ENCODE measurements at regions not wholly inside any gene's neighbourhood (a gene's known extent, or its start where the extent isn't known, plus 50 kb on each side); places are given as distances from the start of the nearest gene placed in this dataset.

DNA sequence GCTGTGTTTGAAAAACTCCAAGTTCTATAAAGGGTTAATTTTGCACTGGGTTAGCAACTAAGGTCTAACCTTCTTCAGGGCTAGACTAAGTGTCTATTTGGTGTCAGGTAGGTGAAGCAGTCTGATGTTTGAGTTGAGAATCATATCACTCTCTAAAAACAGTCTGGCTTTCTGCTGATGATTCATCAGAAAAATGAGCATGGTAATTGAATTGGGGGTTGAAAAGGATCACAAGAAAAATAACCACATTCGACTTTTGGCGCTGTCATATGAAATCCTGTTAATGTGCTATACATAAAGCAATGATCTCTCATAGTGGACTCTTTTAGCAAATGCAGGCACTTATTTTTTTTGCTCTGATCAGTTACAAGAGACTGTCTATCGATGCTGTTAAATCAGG lies 242.2 kb upstream of the AZI2 start:
- H2AFZ ChIP-seq (ENCODE audit: control insufficient read depth, low read length), result no peak overlapping the region
- no peak for TF ChIP-seq EZH2 (IDR thresholded peaks at IDR 0.05; ENCODE audit: low read length)
- TF ChIP-seq, protein P1, sequence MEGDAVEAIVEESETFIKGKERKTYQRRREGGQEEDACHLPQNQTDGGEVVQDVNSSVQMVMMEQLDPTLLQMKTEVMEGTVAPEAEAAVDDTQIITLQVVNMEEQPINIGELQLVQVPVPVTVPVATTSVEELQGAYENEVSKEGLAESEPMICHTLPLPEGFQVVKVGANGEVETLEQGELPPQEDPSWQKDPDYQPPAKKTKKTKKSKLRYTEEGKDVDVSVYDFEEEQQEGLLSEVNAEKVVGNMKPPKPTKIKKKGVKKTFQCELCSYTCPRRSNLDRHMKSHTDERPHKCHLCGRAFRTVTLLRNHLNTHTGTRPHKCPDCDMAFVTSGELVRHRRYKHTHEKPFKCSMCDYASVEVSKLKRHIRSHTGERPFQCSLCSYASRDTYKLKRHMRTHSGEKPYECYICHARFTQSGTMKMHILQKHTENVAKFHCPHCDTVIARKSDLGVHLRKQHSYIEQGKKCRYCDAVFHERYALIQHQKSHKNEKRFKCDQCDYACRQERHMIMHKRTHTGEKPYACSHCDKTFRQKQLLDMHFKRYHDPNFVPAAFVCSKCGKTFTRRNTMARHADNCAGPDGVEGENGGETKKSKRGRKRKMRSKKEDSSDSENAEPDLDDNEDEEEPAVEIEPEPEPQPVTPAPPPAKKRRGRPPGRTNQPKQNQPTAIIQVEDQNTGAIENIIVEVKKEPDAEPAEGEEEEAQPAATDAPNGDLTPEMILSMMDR (optimal IDR thresholded peaks at IDR 0.05 in 1 of 3, IDR thresholded peaks at IDR 0.05 in 1 of 3, conservative IDR thresholded peaks at IDR 0.05 in 1 of 3; ENCODE audit: extremely low read depth in 1 of 3, insufficient read depth in 2 of 3, low read length in 3 of 3), result no peak

DNA sequence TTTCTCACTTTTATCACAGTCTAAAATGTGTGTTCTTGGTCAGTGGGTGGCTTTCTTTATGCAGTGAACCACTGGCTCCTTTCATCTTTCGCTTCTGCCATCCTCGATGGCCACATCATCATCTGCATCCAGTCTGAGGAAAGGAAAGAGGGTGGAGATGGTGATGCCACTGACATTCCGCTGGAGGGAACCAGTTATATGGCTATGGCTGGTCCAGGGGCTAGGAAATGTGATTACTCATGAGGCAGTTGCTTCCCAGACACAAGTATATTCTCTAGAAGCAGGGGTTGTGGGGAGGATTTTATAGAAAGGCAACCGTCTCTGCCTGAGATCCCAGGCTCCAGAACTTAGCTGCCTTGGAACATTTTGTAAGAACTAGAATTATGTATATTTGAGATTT lies 246.7 kb upstream of the AZI2 start:
- Histone ChIP-seq H3K9me3 (ENCODE audit: control insufficient read depth, low read depth, low read length) (no peaks in the 10 kb centered on the region), H3K4me2 (ENCODE audit: control insufficient read depth, extremely low read depth, insufficient read depth, low read depth, low read length) (no peak overlapping the region), H3K36me3 (ENCODE audit: control insufficient read depth in 2 of 2, extremely low read depth in 1 of 2, insufficient read depth in 2 of 2, low read length in 2 of 2) (no peaks in the 10 kb centered on the region), H3K27me3 (ENCODE audit: control insufficient read depth, extremely low read depth, insufficient read depth, low read length) (no peaks in the 10 kb centered on the region), H3K27ac (ENCODE audit: control insufficient read depth, insufficient read depth, low read length) (no peak overlapping the region), H3K79me2 (ENCODE audit: control insufficient read depth, insufficient read depth, low read length) (no peaks in the 10 kb centered on the region), H3K9me1 (ENCODE audit: control insufficient read depth, extremely low read depth, insufficient read depth, low read length) (no peaks in the 10 kb centered on the region), H4K20me1 (ENCODE audit: control insufficient read depth, extremely low read depth, insufficient read depth, low read length) (no peaks in the 10 kb centered on the region), H2AFZ (ENCODE audit: control insufficient read depth, low read length) (no peak overlapping the region), H3K4me3 (ENCODE audit: control insufficient read depth in 2 of 3, extremely low read depth in 1 of 3, insufficient read depth in 2 of 3, low read depth in 1 of 3, low read length in 3 of 3) (no peak overlapping the region), H3K4me1 (ENCODE audit: control insufficient read depth, extremely low read depth, insufficient read depth, low read length) (no peaks in the 10 kb centered on the region), H3K9ac (ENCODE audit: control insufficient read depth, extremely low read depth, insufficient read depth, low read length) (no peak overlapping the region)
- DNase-seq (ENCODE audit: low read depth, low spot score), result no peak
- FAIRE-seq, result no peak
- TF ChIP-seq, protein P1 (optimal IDR thresholded peaks at IDR 0.05 in 1 of 3, IDR thresholded peaks at IDR 0.05 in 1 of 3, conservative IDR thresholded peaks at IDR 0.05 in 1 of 3; ENCODE audit: extremely low read depth in 1 of 3, insufficient read depth in 2 of 3, low read length in 3 of 3), result no peak
- TF ChIP-seq EZH2 (IDR thresholded peaks at IDR 0.05; ENCODE audit: low read length), result no peak
- dilution Hi-C loops (cut with MboI; ENCODE audit: extremely low pct_ligation_motif_present, low sequenced_read_pairs), result no loop called here

More for the DNA sequence above, 242.2 kb upstream of the AZI2 start:
- no peaks in the 10 kb centered on the region for H4K20me1 ChIP-seq (ENCODE audit: control insufficient read depth, extremely low read depth, insufficient read depth, low read length)
- H3K27ac ChIP-seq (ENCODE audit: control insufficient read depth, insufficient read depth, low read length), result no peak overlapping the region
- H3K9me1 ChIP-seq (ENCODE audit: control insufficient read depth, extremely low read depth, insufficient read depth, low read length), result no peaks in the 10 kb centered on the region
- no peak overlapping the region for H3K4me2 ChIP-seq (ENCODE audit: control insufficient read depth, extremely low read depth, insufficient read depth, low read depth, low read length)
- FAIRE-seq (no peak), DNase-seq (ENCODE audit: low read depth, low spot score) (no peak)
- no peaks in the 10 kb centered on the region for H3K9me3 ChIP-seq (ENCODE audit: control insufficient read depth, low read depth, low read length)
- dilution Hi-C loops (cut with MboI; ENCODE audit: extremely low pct_ligation_motif_present, low sequenced_read_pairs), result no loop called here
- no peaks in the 10 kb centered on the region for H3K27me3 ChIP-seq (ENCODE audit: control insufficient read depth, extremely low read depth, insufficient read depth, low read length)
- no peak overlapping the region for H3K4me3 ChIP-seq (ENCODE audit: control insufficient read depth in 2 of 3, extremely low read depth in 1 of 3, insufficient read depth in 2 of 3, low read depth in 1 of 3, low read length in 3 of 3)
- no peak overlapping the region for H3K9ac ChIP-seq (ENCODE audit: control insufficient read depth, extremely low read depth, insufficient read depth, low read length)
- no peaks in the 10 kb centered on the region for H3K79me2 ChIP-seq (ENCODE audit: control insufficient read depth, insufficient read depth, low read length)
- no peaks in the 10 kb centered on the region for H3K4me1 ChIP-seq (ENCODE audit: control insufficient read depth, extremely low read depth, insufficient read depth, low read length)
- H3K36me3 ChIP-seq (ENCODE audit: control insufficient read depth in 2 of 2, extremely low read depth in 1 of 2, insufficient read depth in 2 of 2, low read length in 2 of 2), result no peaks in the 10 kb centered on the region

Data from keratinocyte (primary cell).